ENCODE measurements at regions not wholly inside any gene's neighbourhood (a gene's known extent, or its start where the extent isn't known, plus 50 kb on each side); places are given as distances from the start of the nearest gene placed in this dataset.

DNA sequence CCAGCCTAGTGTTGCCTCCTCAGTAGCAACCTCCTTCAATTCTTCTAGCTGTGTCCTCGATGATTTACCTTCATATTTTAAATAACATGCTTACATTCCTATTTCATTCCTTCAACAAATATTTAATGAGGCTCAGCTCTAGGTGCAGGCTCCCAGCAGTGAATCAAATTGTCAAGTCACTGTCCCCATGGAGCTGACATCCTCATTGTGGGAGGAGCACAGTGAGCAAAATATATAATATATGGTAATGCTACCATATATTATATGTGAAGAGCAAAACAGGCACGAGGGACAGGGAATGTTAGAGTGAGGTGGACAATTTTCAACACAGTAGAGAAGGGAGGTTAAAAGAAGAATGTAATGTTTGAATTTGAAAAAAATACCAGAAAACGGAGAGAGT lies 869.1 kb downstream of the SLC4A3 start:
- Mint-ChIP-seq H3K4me1 (ENCODE audit: low read depth) (no peaks in the 10 kb centered on the region), H3K27ac (no peak overlapping the region), H3K4me3 (no peak overlapping the region), H3K9me3 (ENCODE audit: insufficient read depth) (peaks cover 3% of the 10 kb centered on the region), H3K27me3 (ENCODE audit: low read depth) (no peaks in the 10 kb centered on the region), H3K36me3 (ENCODE audit: low read depth) (no peaks in the 10 kb centered on the region)
- POLR2A ChIA-PET = no interaction called here
- ATAC-seq (no peak), DNase-seq (no peak)
- CTCF ChIA-PET = no interaction called here

DNA sequence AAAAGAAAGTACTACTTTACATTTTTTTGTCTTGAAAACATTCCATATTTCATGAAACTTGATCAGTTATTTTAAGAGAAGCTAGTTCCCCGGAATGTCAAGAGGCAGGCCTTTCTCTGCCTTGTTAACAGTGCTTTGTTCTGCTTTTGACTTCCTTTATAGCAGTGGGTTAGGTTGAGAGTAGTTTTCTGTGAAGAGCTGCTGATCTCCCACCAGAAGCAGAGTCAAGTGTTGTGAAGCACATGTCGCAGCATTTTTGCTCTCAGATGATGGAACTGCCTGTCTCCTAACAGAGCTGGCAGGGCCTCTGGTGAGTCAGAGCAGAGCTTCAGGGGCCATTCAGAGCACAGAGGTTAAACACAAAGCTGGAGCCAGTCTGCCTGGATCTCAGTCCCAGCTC lies 871.8 kb downstream of the SLC4A3 start:
- Mint-ChIP-seq H3K9me3 (ENCODE audit: insufficient read depth) (peaks cover 4% of the 10 kb centered on the region), H3K4me3 (no peak overlapping the region), H3K27ac (no peak overlapping the region), H3K4me1 (ENCODE audit: low read depth) (no peaks in the 10 kb centered on the region), H3K27me3 (ENCODE audit: low read depth) (no peaks in the 10 kb centered on the region), H3K36me3 (ENCODE audit: low read depth) (no peaks in the 10 kb centered on the region)
- ATAC-seq = no peak
- ChIA-PET POLR2A (no interaction called here), CTCF (no interaction called here)
- no peak for DNase-seq

DNA sequence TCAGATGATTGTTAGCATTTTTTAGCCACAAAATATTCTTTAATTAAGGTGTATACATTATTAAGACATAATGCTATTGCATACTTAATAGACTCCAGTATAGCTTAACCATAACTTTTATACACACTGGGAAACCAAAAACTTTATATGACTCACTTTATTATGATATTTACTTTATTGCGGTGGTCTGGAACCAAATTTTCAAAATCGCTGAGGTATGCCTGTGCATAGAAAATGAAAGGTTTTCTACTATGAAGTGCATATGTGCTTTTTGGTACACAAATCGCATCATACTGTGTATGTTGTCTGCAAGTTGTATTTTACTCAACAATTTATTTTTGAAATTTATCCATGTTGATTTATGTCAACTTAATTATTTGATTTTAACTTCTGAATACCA lies 875.1 kb downstream of the SLC4A3 start:
- H3K4me1 Mint-ChIP-seq (ENCODE audit: low read depth) = no peaks in the 10 kb centered on the region
- no peak overlapping the region for H3K4me3 Mint-ChIP-seq
- DNase-seq = no peak
- ChIA-PET POLR2A (no interaction called here), CTCF (no interaction called here)
- peaks cover 4% of the 10 kb centered on the region for H3K9me3 Mint-ChIP-seq (ENCODE audit: insufficient read depth)
- H3K36me3 Mint-ChIP-seq (ENCODE audit: low read depth) = no peaks in the 10 kb centered on the region
- ATAC-seq = no peak
- no peak overlapping the region for H3K27ac Mint-ChIP-seq
- H3K27me3 Mint-ChIP-seq (ENCODE audit: low read depth) = no peaks in the 10 kb centered on the region

DNA sequence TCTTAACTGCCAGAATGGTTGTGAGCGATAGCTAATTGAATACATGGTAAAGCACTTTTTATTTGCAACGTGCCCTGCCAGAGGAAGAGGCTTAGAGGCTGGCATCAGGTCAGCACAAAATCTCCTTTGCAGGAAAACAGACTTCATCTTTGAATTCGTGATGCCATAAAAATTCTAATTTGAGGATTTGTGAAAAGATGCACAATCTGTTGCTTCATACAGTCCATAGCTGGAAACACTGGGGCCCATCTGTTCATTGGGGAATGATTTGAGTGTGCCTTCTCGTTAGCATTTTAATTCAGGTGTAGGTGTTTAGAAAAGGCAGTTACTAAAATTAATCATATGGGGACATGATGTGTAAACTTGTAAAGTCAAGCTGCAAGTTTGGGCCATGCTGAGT lies 876.0 kb downstream of the SLC4A3 start:
- ATAC-seq = no peak
- H3K27ac Mint-ChIP-seq = no peak overlapping the region
- no peaks in the 10 kb centered on the region for H3K4me1 Mint-ChIP-seq (ENCODE audit: low read depth)
- peaks cover 4% of the 10 kb centered on the region for H3K9me3 Mint-ChIP-seq (ENCODE audit: insufficient read depth)
- no peak for DNase-seq
- POLR2A ChIA-PET = no interaction called here
- CTCF ChIA-PET = no interaction called here
- no peaks in the 10 kb centered on the region for H3K27me3 Mint-ChIP-seq (ENCODE audit: low read depth)
- H3K36me3 Mint-ChIP-seq (ENCODE audit: low read depth) = no peaks in the 10 kb centered on the region
- H3K4me3 Mint-ChIP-seq = no peak overlapping the region

DNA sequence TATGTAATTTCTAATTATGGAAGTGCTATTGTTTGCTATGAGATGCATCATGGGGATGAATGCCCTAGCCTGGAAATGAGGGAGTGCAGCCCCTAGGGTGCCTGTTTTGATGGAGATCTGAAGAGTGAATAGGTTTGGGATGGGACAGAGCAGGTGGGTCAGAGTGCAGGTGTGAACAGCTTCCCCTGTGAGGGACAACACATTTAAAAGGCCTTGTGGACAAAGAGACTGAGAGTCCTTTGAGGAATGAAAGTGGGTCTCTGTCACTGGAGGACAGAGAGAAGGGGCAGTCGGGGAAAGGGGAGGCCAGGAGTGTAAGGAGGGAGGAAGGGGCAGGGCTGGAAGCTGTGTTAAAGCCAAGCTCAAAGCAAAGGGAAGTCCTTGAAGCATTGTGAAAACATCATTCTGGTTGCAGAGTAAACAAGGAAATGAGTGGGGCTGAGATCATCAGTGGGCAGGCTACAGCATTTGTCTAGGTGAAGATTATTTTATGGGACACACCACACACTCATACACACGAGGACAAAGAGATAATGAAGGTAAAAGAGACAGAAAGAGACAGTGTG lies 877.6 kb downstream of the SLC4A3 start:
- ATAC-seq = no peak
- H3K9me3 Mint-ChIP-seq (ENCODE audit: insufficient read depth) = peaks cover 4% of the 10 kb centered on the region
- ChIA-PET CTCF (no interaction called here), POLR2A (no interaction called here)
- H3K36me3 Mint-ChIP-seq (ENCODE audit: low read depth) = no peaks in the 10 kb centered on the region
- H3K4me3 Mint-ChIP-seq = no peak overlapping the region
- H3K4me1 Mint-ChIP-seq (ENCODE audit: low read depth) = no peaks in the 10 kb centered on the region
- DNase-seq = no peak
- H3K27ac Mint-ChIP-seq = no peak overlapping the region
- H3K27me3 Mint-ChIP-seq (ENCODE audit: low read depth) = no peaks in the 10 kb centered on the region

DNA sequence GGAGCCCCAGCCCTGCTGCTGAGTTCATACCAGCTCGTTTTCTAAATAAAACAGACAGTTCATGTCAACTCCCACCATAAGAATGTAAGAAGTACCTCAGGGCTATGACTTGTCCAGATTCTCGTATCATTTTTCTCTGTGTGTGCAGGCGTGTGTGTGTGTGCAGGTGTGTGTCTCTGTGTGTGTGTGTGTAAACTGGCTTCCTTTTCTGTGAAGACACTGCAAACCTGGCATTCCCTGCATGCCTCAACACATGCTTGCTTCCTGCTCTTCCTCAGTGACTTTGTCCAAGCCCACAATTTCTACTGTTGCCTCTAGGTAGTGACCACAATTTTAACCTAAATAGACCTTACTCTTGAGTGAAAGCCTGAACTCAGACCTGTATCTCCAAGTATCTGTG lies 879.0 kb downstream of the SLC4A3 start:
- Mint-ChIP-seq H3K27me3 (ENCODE audit: low read depth) (no peaks in the 10 kb centered on the region), H3K36me3 (ENCODE audit: low read depth) (no peaks in the 10 kb centered on the region), H3K9me3 (ENCODE audit: insufficient read depth) (peaks cover 2% of the 10 kb centered on the region), H3K4me3 (no peak overlapping the region), H3K27ac (no peak overlapping the region), H3K4me1 (ENCODE audit: low read depth) (no peaks in the 10 kb centered on the region)
- POLR2A ChIA-PET = interaction anchor here (0.6 kb wide), 1 partner anchor 67 kb away, joined by 3 read pairs; no protein-coding TSS in a partner anchor
- DNase-seq = no peak
- CTCF ChIA-PET = no interaction called here
- ATAC-seq = no peak

DNA sequence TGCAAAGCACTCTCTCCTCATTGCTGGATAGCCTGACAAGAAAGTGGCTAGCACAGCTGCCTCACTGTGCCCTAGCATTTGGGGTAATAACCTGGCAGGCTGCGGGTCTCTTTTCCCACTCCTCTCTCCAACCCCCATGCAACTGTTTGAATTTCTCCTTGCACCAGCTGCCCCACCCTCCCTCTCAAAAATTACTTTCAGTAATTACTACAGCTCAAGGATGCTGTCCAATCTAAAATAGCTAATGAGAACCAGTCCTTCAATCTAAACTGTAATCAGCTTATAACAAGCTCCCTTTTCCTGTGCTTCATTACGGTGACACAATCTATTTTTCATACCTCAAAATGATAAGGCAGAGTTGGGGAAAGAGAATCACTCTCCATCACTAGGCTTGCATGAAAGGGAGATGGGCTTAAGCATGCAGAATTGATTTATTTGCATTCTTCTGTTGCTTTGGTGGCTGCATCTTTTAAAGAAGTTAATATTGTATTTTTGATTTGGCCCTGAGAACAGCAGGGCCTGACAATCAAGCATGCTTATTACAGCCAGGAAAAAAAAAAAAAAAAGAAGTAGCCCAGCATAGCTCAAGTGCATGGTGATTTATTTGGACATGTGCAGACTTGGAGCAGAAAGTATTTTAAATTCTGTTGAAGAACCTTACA lies 881.8 kb downstream of the SLC4A3 start:
- no peak for ATAC-seq
- H3K9me3 Mint-ChIP-seq (ENCODE audit: insufficient read depth) = no peaks in the 10 kb centered on the region
- no peaks in the 10 kb centered on the region for H3K27me3 Mint-ChIP-seq (ENCODE audit: low read depth)
- no peak for DNase-seq
- no peak overlapping the region for H3K4me3 Mint-ChIP-seq
- H3K36me3 Mint-ChIP-seq (ENCODE audit: low read depth) = no peaks in the 10 kb centered on the region
- ChIA-PET CTCF (no interaction called here), POLR2A (no interaction called here)
- no peak overlapping the region for H3K27ac Mint-ChIP-seq
- no peaks in the 10 kb centered on the region for H3K4me1 Mint-ChIP-seq (ENCODE audit: low read depth)

DNA sequence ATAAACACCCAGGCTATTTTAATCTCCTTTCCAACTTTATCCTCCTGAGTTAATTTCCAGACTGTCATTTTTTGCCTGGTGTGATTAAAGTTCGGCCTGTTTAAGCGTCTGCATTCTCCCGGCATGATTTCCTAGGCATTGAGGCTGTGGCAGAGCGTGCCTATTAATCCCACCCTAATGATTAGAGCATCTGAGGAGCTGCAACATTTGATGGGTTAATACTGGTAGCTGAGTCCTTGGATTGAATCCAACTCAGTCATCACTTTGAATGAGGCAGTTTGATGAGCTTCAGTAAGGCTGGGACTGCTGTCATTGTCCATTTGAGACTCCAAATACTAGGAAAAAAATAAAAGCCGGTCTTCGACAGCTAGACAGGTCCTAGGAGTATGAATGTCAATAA lies 882.5 kb downstream of the SLC4A3 start:
- CTCF ChIA-PET = no interaction called here
- DNase-seq (no peak), ATAC-seq (no peak)
- POLR2A ChIA-PET = no interaction called here
- H3K4me3 Mint-ChIP-seq = no peak overlapping the region
- no peak overlapping the region for H3K27ac Mint-ChIP-seq
- no peaks in the 10 kb centered on the region for H3K36me3 Mint-ChIP-seq (ENCODE audit: low read depth)
- no peaks in the 10 kb centered on the region for H3K4me1 Mint-ChIP-seq (ENCODE audit: low read depth)
- H3K27me3 Mint-ChIP-seq (ENCODE audit: low read depth) = no peaks in the 10 kb centered on the region
- no peaks in the 10 kb centered on the region for H3K9me3 Mint-ChIP-seq (ENCODE audit: insufficient read depth)

DNA sequence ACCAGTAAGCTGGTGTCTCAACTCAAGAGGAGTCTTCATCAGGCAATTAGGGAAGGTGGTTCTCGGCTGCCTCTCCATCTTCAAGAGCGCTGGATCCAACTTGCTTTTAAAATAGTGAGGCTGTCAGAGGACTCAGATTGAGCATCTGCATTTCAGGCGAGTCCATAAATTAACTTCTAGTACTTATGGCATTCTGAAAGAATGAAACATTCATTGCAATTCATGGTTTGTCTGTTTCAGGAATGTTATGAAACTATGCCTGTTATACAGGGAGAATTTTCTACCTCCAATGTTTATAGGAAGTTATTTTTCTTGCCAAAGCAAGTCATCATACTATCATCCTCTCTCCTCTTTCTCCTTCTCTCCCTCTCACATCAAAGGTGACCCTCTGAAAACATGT lies 883.2 kb downstream of the SLC4A3 start:
- Mint-ChIP-seq H3K4me1 (ENCODE audit: low read depth) (no peaks in the 10 kb centered on the region), H3K27me3 (ENCODE audit: low read depth) (no peaks in the 10 kb centered on the region), H3K9me3 (ENCODE audit: insufficient read depth) (no peaks in the 10 kb centered on the region), H3K4me3 (no peak overlapping the region), H3K27ac (no peak overlapping the region), H3K36me3 (ENCODE audit: low read depth) (no peaks in the 10 kb centered on the region)
- ChIA-PET CTCF (no interaction called here), POLR2A (no interaction called here)
- DNase-seq (no peak), ATAC-seq (no peak)

DNA sequence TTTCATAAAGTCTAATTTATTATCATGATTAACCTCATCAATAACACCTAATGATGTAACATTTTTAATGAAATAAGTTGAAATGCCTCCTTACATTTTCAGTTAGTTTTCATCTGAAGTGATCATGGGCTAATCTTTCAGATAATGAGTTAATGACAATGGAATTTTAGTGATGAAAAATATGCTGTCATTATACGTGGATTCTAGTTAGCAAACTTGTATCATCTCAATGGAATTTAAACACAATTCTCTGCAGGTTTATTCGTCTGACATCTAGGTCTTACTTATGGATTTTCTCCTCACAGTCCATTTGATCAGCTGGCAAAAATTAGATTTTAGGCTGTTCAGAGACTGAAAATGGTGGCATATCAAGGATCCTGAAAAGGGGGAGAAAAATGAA lies 885.0 kb downstream of the SLC4A3 start:
- Mint-ChIP-seq H3K4me3 (no peak overlapping the region), H3K36me3 (ENCODE audit: low read depth) (no peaks in the 10 kb centered on the region), H3K27me3 (ENCODE audit: low read depth) (no peaks in the 10 kb centered on the region), H3K4me1 (ENCODE audit: low read depth) (no peaks in the 10 kb centered on the region), H3K9me3 (ENCODE audit: insufficient read depth) (no peaks in the 10 kb centered on the region), H3K27ac (no peak overlapping the region)
- CTCF ChIA-PET = no interaction called here
- POLR2A ChIA-PET = no interaction called here
- ATAC-seq = no peak
- no peak for DNase-seq

DNA sequence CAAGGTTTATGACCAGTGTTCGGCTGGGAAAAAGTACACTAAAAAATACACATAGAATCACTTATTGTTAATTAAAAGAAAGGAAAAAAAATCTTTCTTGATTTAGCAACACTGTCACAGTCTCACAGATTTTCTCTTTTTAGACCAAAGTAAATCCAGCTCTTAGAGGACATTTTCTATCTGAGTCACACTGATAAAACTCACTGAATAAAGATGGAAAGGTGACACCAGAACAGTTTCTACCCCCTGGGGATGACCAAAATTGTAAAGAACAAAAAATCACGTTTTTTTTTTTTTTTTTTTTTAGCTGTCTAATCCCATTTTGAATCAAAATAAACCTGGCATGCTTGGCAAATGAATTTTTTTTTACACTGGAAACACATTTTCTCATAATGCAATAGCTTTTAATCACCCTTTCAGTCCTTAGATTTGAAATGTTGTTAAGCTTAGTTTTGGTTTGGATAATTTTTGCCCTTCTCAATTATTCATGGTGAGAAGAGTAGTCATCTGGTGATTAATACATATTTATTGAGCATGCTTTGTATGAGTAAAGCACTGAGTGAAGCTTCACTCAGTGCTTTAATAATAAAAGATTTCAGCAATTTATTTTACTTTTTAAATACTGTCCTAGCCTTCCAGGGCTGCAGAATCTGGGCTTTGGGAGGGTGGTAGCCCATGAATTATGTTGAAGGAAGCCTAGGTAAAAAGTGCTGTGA lies 886.3 kb downstream of the SLC4A3 start:
- H3K27me3 Mint-ChIP-seq (ENCODE audit: low read depth) = no peaks in the 10 kb centered on the region
- no peak overlapping the region for H3K27ac Mint-ChIP-seq
- DNase-seq (no peak), ATAC-seq (no peak)
- H3K36me3 Mint-ChIP-seq (ENCODE audit: low read depth) = no peaks in the 10 kb centered on the region
- H3K4me1 Mint-ChIP-seq (ENCODE audit: low read depth) = no peaks in the 10 kb centered on the region
- H3K9me3 Mint-ChIP-seq (ENCODE audit: insufficient read depth) = no peaks in the 10 kb centered on the region
- POLR2A ChIA-PET = no interaction called here
- CTCF ChIA-PET = no interaction called here
- no peak overlapping the region for H3K4me3 Mint-ChIP-seq

DNA sequence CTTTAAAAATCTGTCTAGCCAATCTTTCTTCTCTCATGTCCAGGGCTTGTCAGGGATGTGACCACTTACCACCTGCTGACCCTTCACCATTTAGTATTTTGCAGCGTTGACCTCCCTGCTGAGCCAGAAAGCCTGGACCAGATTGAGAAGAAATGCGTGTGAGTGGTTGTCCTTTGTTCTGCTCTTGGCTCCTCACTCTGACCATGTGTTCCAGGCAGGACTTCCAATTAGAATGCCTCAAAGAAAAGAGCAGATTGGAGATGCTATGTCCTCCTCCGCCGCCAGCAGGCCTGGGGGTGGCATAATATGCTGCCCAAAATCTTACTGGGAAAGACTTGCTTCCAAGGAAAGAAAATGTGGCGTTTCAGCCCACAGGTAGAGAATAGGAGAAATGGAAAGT lies 894.1 kb downstream of the SLC4A3 start:
- Mint-ChIP-seq H3K4me1 (ENCODE audit: low read depth) (no peaks in the 10 kb centered on the region), H3K9me3 (ENCODE audit: insufficient read depth) (no peaks in the 10 kb centered on the region), H3K36me3 (ENCODE audit: low read depth) (no peaks in the 10 kb centered on the region), H3K4me3 (no peak overlapping the region), H3K27ac (no peak overlapping the region), H3K27me3 (ENCODE audit: low read depth) (no peaks in the 10 kb centered on the region)
- DNase-seq (no peak), ATAC-seq (no peak)
- ChIA-PET CTCF (no interaction called here), POLR2A (no interaction called here)

DNA sequence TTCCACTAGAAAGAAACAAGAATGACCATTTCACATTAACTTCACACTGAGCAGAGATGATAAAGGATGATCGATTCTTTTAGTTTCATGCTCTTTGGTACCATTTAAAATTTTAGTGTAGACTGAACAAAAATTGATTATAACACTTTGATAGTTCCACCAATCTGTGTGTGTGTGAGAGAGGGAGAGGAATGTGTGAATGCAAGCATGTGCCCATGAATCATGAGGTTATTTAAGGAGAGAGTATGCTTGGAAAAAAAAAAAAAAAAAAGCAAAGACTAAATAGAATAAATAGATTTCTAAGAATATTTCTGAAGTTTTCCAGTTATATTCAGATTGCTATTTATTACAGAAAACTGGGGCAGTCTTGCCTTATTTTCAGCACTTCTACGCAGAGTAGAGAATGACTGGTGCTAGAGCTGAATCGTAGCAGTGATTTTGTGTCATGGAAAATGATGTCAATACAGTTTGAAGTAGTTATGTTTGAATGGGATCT lies 900.8 kb downstream of the SLC4A3 start:
- Mint-ChIP-seq H3K4me1 (ENCODE audit: low read depth) (no peaks in the 10 kb centered on the region), H3K9me3 (ENCODE audit: insufficient read depth) (peaks cover 4% of the 10 kb centered on the region), H3K36me3 (ENCODE audit: low read depth) (no peaks in the 10 kb centered on the region), H3K27me3 (ENCODE audit: low read depth) (no peaks in the 10 kb centered on the region), H3K27ac (no peak overlapping the region), H3K4me3 (no peak overlapping the region)
- DNase-seq (no peak), ATAC-seq (no peak)
- ChIA-PET CTCF (no interaction called here), POLR2A (no interaction called here)
